Mesendoderm (in vitro differentiated cells): ENCODE measurements at regions not wholly inside any gene's neighbourhood (a gene's known extent, or its start where the extent isn't known, plus 50 kb on each side); places are given as distances from the start of the nearest gene placed in this dataset.
A peak's percentile ranks its signal among the peaks of the same experiment; 100 is the strongest.

Source experiments
- DNase-seq: peaks from one replicate; pipeline ENCODE4 v3.0.0; 2013
- H2AK5ac ChIP-seq: 2 replicates; pipeline ENCODE4 v1.6.1; 2013; ENCODE audit warnings: low read length, inconsistent platforms
- H2BK120ac ChIP-seq: 2 replicates; pipeline ENCODE4 v1.6.1; 2013; ENCODE audit warnings: low read depth, mild to moderate bottlenecking, low read length, moderate library complexity, mixed read lengths
- H2BK15ac ChIP-seq: replicated peaks from 2 replicates; pipeline ENCODE4 v1.6.1; 2013; ENCODE audit warnings: low read depth, mild to moderate bottlenecking, moderate library complexity
- H2BK5ac ChIP-seq: 2 replicates; pipeline ENCODE4 v1.6.1; 2013; ENCODE audit warnings: low read length, inconsistent platforms
- H3K18ac ChIP-seq: 2 replicates; pipeline ENCODE4 v1.6.1; 2013; ENCODE audit warnings: mild to moderate bottlenecking, low read length, mixed read lengths
- H3K23ac ChIP-seq: one replicate; pipeline ENCODE4 v1.6.1; 2013; ENCODE audit warnings: low read length
- H3K27ac ChIP-seq: 2 replicates; pipeline ENCODE4 v1.5.1; 2013; ENCODE audit warnings: low read depth, mild to moderate bottlenecking, inconsistent platforms, low read length, moderate library complexity
- H3K27me3 ChIP-seq: 2 replicates; pipeline ENCODE4 v1.6.1; 2013; ENCODE audit warnings: low read length, control low read depth, mild to moderate bottlenecking, inconsistent platforms; ENCODE audit not compliant: insufficient read depth, poor library complexity
- H3K36me3 ChIP-seq: 2 replicates; pipeline ENCODE4 v1.6.1; 2013; ENCODE audit warnings: low read length, inconsistent platforms; ENCODE audit not compliant: control insufficient read depth, insufficient read depth
- H3K4ac ChIP-seq: one replicate; pipeline ENCODE4 v1.6.1; 2013; ENCODE audit warnings: low read depth, mild to moderate bottlenecking, low read length, moderate library complexity
- H3K4me1 ChIP-seq: 2 replicates; pipeline ENCODE4 v1.6.1; 2013; ENCODE audit warnings: low read depth, low read length, inconsistent platforms; ENCODE audit not compliant: control insufficient read depth
- H3K4me2 ChIP-seq: 2 replicates; pipeline ENCODE4 v1.6.1; 2013; ENCODE audit warnings: low read length
- H3K4me3 ChIP-seq: 2 replicates; pipeline ENCODE4 v1.5.1; 2013; ENCODE audit warnings: mild to moderate bottlenecking, low read length
- H3K56ac ChIP-seq: one replicate; pipeline ENCODE4 v1.6.1; 2013; ENCODE audit warnings: low read length
- H3K79me1 ChIP-seq: 2 replicates; pipeline ENCODE4 v1.6.1; 2013; ENCODE audit warnings: low read length, inconsistent platforms
- H3K79me2 ChIP-seq: 2 replicates; pipeline ENCODE4 v1.6.1; 2013; ENCODE audit warnings: mild to moderate bottlenecking, low read length; ENCODE audit not compliant: control insufficient read depth, insufficient read depth
- H3K9ac ChIP-seq: 2 replicates; pipeline ENCODE4 v1.6.1; 2013; ENCODE audit warnings: low read length, inconsistent platforms
- H4K5ac ChIP-seq: one replicate; pipeline ENCODE4 v1.6.1; 2013; ENCODE audit warnings: low read length
- H4K8ac ChIP-seq: one replicate; pipeline ENCODE4 v1.6.1; 2013; ENCODE audit warnings: low read depth, mild to moderate bottlenecking, control low read depth, low read length, moderate library complexity
- WGBS: extraction: QIAGEN DNeasy Blood & Tissue Kit; methylation state at CpG from one replicate; pipeline ENCODE4 v1.1.7; 2013; ENCODE audit warnings: low lambda C conversion rate, missing lambda C conversion rate; ENCODE audit not compliant: insufficient coverage; ENCODE audit errors: extremely low coverage; 5-methylcytosine and 5-hydroxymethylcytosine counted together

DNA sequence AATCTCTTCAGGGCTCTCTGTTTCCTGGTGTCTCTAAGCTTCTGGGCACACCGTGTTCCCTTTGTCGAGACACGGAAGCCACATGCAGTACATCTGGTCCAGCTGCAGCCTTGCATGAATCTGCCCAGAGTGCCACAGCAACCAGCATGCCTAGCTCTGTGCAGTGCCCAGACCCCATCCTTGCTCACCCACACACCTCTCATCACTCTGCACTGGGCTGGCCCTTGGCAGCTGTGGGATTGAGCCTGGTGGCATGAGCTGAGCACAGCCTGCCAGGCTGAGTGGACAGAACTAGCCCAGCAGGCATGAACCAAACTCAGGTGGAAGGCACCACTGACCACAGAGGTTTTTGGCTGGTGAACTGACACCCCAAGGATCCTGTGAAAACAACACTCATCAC, 279.9 kb downstream of the ATXN7L3B start:
- H4K8ac ChIP-seq: no peak overlapping the region
- H3K18ac ChIP-seq: no peak overlapping the region
- no CpG with 5 or more reads among the region's 3 CpGs for WGBS
- DNase-seq: no peak
- no peak overlapping the region for H2BK120ac ChIP-seq
- no peaks in the 10 kb centered on the region for H3K79me2 ChIP-seq
- H3K56ac ChIP-seq: no peak overlapping the region
- no peak overlapping the region for H2BK5ac ChIP-seq
- no peak overlapping the region for H2BK15ac ChIP-seq
- H3K9ac ChIP-seq: no peak overlapping the region
- H3K27me3 ChIP-seq: no peaks in the 10 kb centered on the region
- H3K23ac ChIP-seq: no peak overlapping the region
- no peak overlapping the region for H2AK5ac ChIP-seq
- no peak overlapping the region for H3K27ac ChIP-seq
- H3K36me3 ChIP-seq: no peaks in the 10 kb centered on the region
- H3K4ac ChIP-seq: no peak overlapping the region
- no peak overlapping the region for H3K4me2 ChIP-seq
- H3K79me1 ChIP-seq: no peaks in the 10 kb centered on the region
- no peak overlapping the region for H3K4me3 ChIP-seq
- H4K5ac ChIP-seq: no peak overlapping the region
- H3K4me1 ChIP-seq: no peaks in the 10 kb centered on the region

DNA sequence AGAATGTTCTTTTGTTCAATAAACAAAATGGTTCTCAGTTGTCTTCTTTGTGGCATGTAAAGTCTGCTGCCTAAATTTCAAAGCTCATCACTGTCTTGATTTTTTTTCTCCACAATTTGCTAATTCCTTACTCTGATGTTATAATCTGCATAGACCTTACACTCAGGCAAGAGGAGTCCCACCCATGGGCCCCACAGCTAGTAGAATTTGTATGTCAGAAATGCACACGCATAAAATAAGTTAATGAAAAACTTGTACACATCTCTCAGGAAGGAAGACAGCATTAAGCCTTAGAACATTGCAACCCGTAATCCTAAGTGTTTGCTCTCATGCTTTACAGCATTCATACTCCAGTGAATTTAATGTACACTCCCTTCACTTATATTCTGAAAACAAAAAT, 280.8 kb downstream of the ATXN7L3B start:
- Histone ChIP-seq H3K23ac (no peak overlapping the region), H4K5ac (no peak overlapping the region), H3K4me3 (no peak overlapping the region), H2BK5ac (no peak overlapping the region), H3K79me1 (no peaks in the 10 kb centered on the region), H3K27me3 (no peaks in the 10 kb centered on the region), H3K9ac (no peak overlapping the region), H3K27ac (no peak overlapping the region), H3K36me3 (no peaks in the 10 kb centered on the region), H3K4me1 (no peaks in the 10 kb centered on the region), H2AK5ac (no peak overlapping the region), H4K8ac (no peak overlapping the region), H3K18ac (no peak overlapping the region), H3K4ac (no peak overlapping the region), H3K56ac (no peak overlapping the region), H3K4me2 (no peak overlapping the region), H3K79me2 (no peaks in the 10 kb centered on the region), H2BK15ac (no peak overlapping the region), H2BK120ac (no peak overlapping the region)
- no peak for DNase-seq
- no CpG with 5 or more reads among the region's 2 CpGs for WGBS

DNA sequence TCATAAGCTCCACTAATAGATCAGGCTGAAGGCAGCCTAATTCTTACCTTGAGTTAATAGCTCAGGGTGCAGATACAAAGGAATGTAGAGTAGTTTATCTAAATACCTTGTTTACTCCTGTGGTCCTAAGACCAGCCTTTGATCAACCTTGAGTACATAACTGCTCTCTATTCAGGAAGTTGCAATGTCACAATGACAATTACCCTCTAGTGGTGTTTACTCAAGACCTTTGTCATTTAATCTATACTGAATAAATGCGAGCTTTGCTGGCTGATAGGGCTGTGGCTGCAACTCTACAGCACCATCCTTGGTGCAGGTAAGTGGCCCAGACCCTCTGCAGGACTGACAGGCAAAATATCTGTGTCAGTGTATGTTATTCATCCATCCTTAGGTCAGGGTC, 282.7 kb downstream of the ATXN7L3B start:
- Histone ChIP-seq H3K27ac (no peak overlapping the region), H4K8ac (no peak overlapping the region), H3K79me1 (no peaks in the 10 kb centered on the region), H2AK5ac (no peak overlapping the region), H2BK5ac (no peak overlapping the region), H4K5ac (no peak overlapping the region), H3K23ac (no peak overlapping the region), H3K18ac (no peak overlapping the region), H3K4ac (no peak overlapping the region), H2BK120ac (no peak overlapping the region), H3K4me2 (no peak overlapping the region), H3K4me3 (no peak overlapping the region), H3K79me2 (no peaks in the 10 kb centered on the region), H3K56ac (no peak overlapping the region), H3K4me1 (no peaks in the 10 kb centered on the region), H3K9ac (no peak overlapping the region), H2BK15ac (no peak overlapping the region), H3K27me3 (no peaks in the 10 kb centered on the region), H3K36me3 (no peaks in the 10 kb centered on the region)
- DNase-seq: peak; percentile 7
- no CpG with 5 or more reads among the region's 1 CpG for WGBS

DNA sequence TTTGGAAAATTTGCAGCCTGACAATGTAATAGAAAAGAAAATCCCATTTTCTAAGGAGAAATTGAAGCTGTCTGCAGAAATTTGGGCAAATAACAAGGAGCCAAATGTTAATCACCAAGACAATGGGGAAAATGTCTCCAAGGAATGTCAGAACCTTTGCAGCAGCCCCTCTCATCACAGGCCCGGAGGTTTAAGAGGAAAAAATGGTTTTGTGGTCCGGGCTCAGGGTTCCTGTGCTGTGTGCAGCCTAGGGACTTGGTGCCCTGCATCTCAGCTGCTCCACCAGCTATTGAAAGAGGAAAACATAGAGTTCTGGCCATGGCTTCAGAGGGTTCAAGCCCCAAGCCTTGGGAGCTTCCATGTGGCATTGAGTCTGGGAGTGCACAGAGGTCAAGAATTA, 298.9 kb downstream of the ATXN7L3B start:
- no peak for DNase-seq
- H4K8ac ChIP-seq: no peak overlapping the region
- no peak overlapping the region for H3K23ac ChIP-seq
- no peak overlapping the region for H2BK120ac ChIP-seq
- no peaks in the 10 kb centered on the region for H3K4me1 ChIP-seq
- H3K27ac ChIP-seq: no peak overlapping the region
- no peak overlapping the region for H2AK5ac ChIP-seq
- no peak overlapping the region for H4K5ac ChIP-seq
- WGBS: no CpG with 5 or more reads among the region's 2 CpGs
- H3K56ac ChIP-seq: no peak overlapping the region
- no peak overlapping the region for H3K4me3 ChIP-seq
- H3K79me2 ChIP-seq: no peaks in the 10 kb centered on the region
- no peak overlapping the region for H3K4ac ChIP-seq
- H2BK5ac ChIP-seq: no peak overlapping the region
- no peak overlapping the region for H3K4me2 ChIP-seq
- H3K18ac ChIP-seq: no peak overlapping the region
- no peak overlapping the region for H2BK15ac ChIP-seq
- H3K79me1 ChIP-seq: no peaks in the 10 kb centered on the region
- no peaks in the 10 kb centered on the region for H3K36me3 ChIP-seq
- no peak overlapping the region for H3K9ac ChIP-seq
- no peaks in the 10 kb centered on the region for H3K27me3 ChIP-seq

DNA sequence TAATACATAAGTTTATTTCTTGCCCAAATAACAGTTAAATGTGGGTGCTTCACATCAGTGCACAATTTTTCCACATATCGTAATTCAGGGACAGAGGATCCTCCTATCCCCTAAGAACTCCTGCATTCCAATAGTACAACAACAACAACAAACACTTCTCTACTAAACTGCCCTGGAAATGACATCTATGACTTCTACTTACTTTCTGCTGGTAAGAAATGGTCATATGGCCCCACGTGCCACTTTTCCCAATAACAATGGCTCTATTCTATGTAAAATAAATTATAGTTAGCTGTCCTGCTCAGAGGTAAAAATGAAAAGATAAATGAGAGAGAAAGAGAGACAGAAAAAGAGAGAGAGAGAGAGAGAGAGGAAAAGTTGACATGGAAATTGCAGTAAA, 308.5 kb downstream of the ATXN7L3B start:
- H3K4me2 ChIP-seq: no peak overlapping the region
- no peak overlapping the region for H4K5ac ChIP-seq
- H3K4me1 ChIP-seq: no peaks in the 10 kb centered on the region
- H3K23ac ChIP-seq: no peak overlapping the region
- H2AK5ac ChIP-seq: no peak overlapping the region
- no peak overlapping the region for H2BK120ac ChIP-seq
- no peak overlapping the region for H3K56ac ChIP-seq
- H4K8ac ChIP-seq: no peak overlapping the region
- WGBS: no CpG with 5 or more reads among the region's 2 CpGs
- no peak overlapping the region for H3K4me3 ChIP-seq
- no peaks in the 10 kb centered on the region for H3K27me3 ChIP-seq
- H2BK15ac ChIP-seq: no peak overlapping the region
- no peaks in the 10 kb centered on the region for H3K79me2 ChIP-seq
- no peak overlapping the region for H3K4ac ChIP-seq
- H3K18ac ChIP-seq: no peak overlapping the region
- H3K9ac ChIP-seq: no peak overlapping the region
- no peak overlapping the region for H2BK5ac ChIP-seq
- H3K36me3 ChIP-seq: no peaks in the 10 kb centered on the region
- H3K79me1 ChIP-seq: no peaks in the 10 kb centered on the region
- DNase-seq: no peak
- no peak overlapping the region for H3K27ac ChIP-seq

DNA sequence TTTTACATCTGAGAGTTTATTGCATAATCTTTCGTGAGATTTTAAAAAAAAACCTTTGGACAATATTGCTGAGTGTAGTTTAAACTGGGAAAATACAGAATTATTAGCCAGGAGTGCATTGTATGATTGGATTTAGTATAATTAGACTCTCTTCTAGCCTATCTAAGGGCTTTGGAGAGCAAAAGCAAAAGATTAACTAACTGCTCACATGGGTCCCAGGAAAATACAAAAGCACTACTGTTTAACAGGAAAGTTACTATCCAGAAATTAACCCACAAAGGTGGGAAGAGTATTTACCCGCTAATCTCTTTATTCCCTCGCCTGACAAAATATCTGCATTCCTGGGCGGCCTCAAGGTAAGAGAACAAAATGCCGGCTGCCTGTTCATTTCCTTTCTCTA, 309.5 kb downstream of the ATXN7L3B start:
- no peak overlapping the region for H3K4me3 ChIP-seq
- no peak overlapping the region for H2BK120ac ChIP-seq
- no peaks in the 10 kb centered on the region for H3K27me3 ChIP-seq
- no peak overlapping the region for H2BK5ac ChIP-seq
- no peaks in the 10 kb centered on the region for H3K36me3 ChIP-seq
- H3K27ac ChIP-seq: no peak overlapping the region
- DNase-seq: no peak
- no peak overlapping the region for H3K4ac ChIP-seq
- H4K5ac ChIP-seq: no peak overlapping the region
- H3K79me1 ChIP-seq: no peaks in the 10 kb centered on the region
- no peaks in the 10 kb centered on the region for H3K4me1 ChIP-seq
- H4K8ac ChIP-seq: no peak overlapping the region
- H3K56ac ChIP-seq: no peak overlapping the region
- H3K18ac ChIP-seq: no peak overlapping the region
- no peak overlapping the region for H2BK15ac ChIP-seq
- H3K9ac ChIP-seq: no peak overlapping the region
- WGBS: no CpG with 5 or more reads among the region's 5 CpGs
- H3K4me2 ChIP-seq: no peak overlapping the region
- H3K23ac ChIP-seq: no peak overlapping the region
- H2AK5ac ChIP-seq: no peak overlapping the region
- H3K79me2 ChIP-seq: no peaks in the 10 kb centered on the region
